NOMO-1 treated with DMSO at 0.1 percent for 48 hours (cell line): ENCODE measurements at regions not wholly inside any gene's neighbourhood (a gene's known extent, or its start where the extent isn't known, plus 50 kb on each side); places are given as distances from the start of the nearest gene placed in this dataset.

Experiments used
- DNase-seq: peaks from one replicate; lab custom pipeline; 2025; ENCODE audit not compliant: unreplicated experiment; lab: John Stamatoyannopoulos, UW

DNA sequence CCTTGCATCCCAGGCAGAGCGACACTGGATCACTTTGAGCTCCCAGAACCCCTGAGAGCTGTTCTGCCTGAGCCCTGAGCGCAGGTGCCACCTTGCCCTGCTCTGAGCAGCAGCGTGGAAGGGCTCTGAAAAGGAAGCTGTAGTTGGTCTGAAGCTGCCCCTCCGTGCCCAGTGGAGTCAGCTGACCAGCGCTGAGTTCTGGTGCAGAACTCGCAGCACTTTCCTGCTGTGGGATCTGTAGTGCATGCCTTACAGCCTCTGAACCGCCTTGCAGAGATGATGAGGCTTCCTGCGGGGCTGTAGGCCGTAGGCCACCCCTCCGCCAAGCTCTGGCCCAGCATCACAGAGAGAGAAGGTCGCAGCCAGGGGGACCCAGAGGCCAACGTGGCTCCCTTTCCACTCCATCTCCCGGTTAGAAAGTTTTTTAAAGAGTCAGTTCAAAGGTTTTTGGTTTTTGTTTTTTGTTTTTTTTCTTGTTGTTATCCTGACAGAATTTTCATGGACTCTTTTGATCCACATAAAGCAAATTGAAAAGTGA, 158.3 kb upstream of the CST7 start:
- DNase-seq = no peak

DNA sequence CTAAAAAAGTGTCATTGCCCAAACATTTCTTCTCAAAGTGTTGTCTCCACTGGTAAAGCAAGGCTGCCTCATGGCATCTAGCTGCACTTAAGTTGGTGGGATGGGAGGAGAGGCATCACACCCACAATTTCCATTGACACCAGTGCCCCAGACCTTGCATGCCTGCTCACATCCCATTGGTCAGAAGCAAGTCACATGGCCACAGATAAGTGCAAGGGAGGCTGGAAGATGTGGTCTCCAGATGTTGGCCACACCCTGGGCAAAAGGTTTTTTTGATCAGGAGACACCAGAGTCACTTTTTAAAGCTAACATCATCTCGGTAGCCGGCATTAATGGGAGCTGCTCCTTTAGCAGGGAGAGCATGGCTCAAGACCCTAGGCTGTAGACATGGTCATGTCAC, 157.1 kb upstream of the CST7 start:
- no peak for DNase-seq

DNA sequence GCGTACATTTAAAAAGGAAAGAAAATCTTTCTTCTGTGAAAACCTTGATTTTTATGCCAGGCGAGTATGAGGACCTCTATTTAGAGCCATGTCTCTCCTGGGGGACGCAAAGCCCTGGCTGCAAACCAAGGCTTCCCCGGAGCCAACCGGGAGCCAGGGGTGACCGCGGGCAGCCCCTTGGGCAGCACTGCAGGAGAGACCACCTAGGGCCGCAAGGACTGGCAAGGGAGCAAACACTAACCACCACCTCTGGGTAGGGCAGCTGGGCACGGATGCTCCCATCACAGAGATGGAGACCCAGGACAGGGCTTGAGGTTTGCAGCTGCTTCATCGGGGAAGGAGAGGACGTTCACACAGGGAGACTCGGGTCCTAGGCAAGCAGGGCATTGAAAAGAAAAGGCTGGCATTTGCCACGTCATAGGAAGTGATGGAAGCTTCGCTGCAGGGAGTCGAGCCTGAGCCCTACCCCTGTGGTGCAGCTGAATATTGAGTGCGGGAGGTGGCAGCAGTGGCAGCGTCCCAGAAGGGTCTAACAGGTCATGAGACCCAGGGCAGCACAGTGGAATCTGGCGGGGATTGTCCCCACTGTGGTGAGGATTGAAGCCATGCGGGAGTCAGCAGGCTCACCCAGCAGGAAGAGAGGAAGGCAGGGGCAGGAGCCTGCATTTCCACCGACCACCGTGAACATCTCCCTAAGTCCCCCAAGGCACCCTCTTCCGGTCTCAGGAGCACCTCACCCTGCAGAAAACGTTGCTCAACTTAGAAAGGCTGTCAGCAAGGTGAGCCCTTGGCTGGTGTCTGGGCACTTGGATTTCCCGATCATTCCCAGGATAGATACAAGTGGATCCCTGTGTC, 156.2 kb upstream of the CST7 start:
- no peak for DNase-seq

DNA sequence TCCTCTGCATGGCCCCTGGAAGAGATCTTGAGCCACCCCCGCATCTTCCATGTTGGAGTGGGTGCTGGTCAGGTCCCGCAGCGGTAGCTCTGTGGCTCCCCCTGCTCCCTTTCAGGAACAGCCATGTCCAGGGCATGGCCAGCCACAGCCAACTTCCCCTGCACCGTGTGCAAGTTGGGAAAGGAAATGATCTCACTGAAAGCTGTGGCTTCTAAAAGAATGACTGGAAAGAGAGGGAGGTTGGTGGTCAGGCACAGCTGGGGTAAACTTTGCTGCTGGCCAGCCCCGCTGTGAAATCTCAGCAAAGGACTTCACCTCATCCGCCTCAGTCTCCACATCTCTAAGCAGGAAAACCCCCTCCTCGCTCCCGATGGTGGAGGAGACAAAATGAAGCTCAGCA, 153.6 kb upstream of the CST7 start:
- no peak for DNase-seq

- no peak for DNase-seq
Observed at GRCh38 chr20:24796236-24796635, 152.8 kb upstream of the CST7 start.

DNA sequence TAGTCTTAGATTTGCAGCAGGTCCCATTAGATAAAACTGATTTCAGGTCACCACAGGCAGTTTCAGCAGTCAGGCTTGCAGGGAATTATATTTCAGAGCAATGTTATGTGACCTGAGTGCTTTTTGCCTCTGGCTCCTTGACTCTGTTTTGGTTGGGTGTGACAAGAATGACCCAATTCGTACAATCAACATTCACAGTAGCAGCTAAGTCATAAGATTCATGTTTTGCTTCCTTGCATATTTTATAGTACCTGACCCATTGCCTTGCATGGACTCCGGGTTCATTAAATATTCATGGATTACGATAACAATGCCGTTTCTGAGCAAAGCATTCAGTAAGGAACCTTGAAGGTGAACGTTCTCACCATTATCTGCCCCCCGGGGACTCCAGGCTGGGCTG, 152.0 kb upstream of the CST7 start:
- no peak for DNase-seq

DNA sequence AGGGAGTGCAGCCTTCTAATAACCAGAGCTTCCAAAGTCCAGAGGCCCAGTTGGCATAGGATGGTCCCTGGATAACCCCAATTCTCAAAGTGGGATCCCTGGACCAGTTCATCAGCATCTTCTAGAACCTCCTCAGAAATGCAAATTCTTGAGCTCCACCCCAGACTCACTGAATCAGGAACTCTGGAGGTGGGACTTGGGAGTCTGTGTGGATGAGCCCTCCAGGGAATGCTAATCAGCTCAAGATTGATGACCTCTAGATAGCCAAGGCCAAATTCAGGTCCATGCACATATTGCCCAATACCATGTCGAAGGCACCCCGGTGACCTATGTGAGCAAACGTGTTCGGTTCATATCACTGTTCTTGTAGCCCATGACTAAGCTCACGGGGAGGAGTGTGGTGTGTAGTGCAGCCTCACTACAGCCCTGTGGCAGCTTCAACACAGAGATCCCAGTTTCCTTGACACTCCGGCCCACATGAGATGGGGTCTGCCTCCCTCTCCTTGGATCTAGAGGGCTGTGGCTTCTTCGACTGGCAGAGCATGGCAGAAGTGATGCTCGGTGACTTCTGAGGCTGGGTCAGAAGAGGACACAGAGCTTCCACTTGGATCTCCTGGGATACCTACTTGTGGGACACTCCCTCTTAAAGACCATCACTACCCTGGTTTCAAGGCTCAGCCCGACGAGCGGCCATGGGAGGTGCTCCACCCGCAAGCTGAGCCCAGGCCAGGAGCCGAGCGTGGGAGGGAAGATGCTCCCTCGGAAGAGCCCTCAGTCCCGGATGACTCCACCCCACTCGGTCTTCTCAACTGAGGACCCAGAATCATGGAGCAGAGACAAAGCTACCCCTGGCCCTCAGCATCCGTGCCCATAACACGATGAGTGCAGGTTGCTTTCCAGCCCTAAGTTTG, 151.1 kb upstream of the CST7 start:
- DNase-seq = no peak

DNA sequence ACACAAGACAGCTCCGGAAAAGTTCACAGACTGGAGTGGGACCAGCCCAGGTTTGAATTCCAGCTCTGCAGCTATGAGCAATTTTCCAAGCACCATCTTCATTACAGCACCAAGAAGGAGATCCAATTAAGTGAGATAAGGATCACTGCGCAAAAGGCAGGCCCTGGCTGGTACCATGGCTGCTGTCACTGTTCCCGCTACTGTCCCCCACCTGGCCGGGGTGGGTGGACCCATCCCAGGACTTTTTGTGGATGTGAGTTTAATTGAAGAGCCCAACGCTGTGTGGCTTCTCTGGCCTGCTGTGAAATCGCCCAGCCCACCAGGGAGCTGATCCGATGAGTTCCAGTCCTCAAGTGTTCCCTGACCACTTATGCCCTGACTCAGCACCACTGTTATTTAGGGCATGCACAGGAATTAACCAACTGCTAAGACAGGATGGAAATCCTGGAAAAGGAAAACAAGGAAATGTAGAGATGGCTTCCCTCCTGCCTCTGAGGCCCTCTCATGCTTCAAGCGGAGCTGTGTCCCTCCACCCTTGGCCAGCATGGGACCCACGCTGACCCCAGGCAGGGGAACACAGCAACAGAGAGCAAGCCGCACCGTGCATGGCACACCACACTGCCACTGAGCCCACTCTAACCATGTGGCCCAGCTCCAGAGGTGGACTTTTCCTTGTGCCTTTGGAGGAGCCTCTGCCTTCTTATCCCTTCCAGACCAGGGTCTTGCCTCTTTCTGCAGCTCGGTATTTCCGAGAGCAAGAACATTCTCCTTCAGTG, 150.0 kb upstream of the CST7 start:
- no peak for DNase-seq

- DNase-seq = no peak
Observed at GRCh38 chr20:24799971-24800580, 149.0 kb upstream of the CST7 start.

DNA sequence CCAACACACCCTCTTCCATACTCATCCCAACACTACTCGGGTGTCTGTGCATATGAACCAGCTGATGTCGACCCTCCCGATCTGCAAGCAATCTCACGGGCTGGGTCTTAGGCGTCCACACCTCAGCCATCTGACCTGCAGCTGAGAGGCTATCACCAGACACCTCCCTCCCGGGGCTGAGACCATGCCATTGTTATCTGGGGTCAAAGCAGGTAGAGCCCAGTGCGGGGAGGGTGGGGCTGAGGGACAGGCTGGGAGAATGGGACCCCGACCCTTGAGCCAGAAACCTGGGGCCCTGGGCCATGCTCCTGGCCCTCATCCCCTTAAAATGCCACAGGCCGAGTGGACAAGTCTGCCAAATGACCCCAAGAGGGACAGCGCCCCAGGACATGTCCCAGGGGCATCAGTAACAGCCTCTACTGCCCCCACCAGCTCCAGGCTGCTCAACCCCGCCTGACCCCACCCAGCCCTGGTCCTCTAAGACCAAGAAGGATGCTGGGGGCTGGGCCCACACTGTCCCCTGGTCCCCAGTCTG, 146.7 kb upstream of the CST7 start:
- DNase-seq = no peak

- no peak for DNase-seq
Observed at GRCh38 chr20:24804481-24805206, 144.4 kb upstream of the CST7 start.

GRCh38 chr20:24805456-24806238, 143.4 kb upstream of the CST7 start:
- DNase-seq = no peak

- DNase-seq = no peak
Observed at GRCh38 chr20:24806705-24807676, 142.1 kb upstream of the CST7 start.

GRCh38 chr20:24808616-24809015, 140.5 kb upstream of the CST7 start:
- no peak for DNase-seq

DNA sequence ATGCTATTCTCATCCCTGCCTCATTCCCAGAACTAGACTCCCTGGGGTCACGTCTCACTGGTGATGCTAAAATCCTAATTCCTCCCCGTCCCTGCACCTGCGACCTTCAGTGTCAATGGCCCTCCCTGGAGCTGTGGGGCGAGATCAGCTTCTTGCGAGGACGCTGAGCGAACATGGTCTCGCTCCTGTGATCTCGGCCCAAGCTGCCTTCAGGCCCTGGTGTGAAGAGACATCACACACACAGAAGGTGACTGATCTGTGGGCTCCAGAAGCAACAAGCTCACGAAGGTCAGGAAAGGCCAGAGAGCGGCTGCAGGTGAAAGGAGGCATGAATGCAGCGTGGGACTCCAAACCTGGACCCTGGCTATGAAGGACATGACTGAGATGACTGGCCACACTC, 139.5 kb upstream of the CST7 start:
- no peak for DNase-seq

- DNase-seq = no peak
Observed at GRCh38 chr20:24810676-24811407, 138.2 kb upstream of the CST7 start.

GRCh38 chr20:24812373-24812772, 136.7 kb upstream of the CST7 start:
- DNase-seq = no peak
